Bronchial epithelial cell (primary cell): ENCODE measurements at regions not wholly inside any gene's neighbourhood (a gene's known extent, or its start where the extent isn't known, plus 50 kb on each side); places are given as distances from the start of the nearest gene placed in this dataset.

Experiments used
- DNase-seq: peaks from one replicate; pipeline ENCODE4 v3.0.0-alpha.2; 2010; ENCODE audit warnings: low read depth
- FAIRE-seq: peaks from 2 replicates; lab custom pipeline; 2011; peaks lifted over from hg19 to GRCh38; lab: Jason Lieb, UNC
- H3K27me3 ChIP-seq: 2 replicates; pipeline ENCODE4 v1.5.1; 2011; ENCODE audit warnings: low read length; ENCODE audit not compliant: control insufficient read depth, insufficient read depth
- H3K36me3 ChIP-seq: 2 replicates; pipeline ENCODE4 v1.5.1; 2011; ENCODE audit warnings: low read length; ENCODE audit not compliant: control insufficient read depth, insufficient read depth
- H3K4me3 ChIP-seq: 2 replicates; pipeline ENCODE4 v1.5.1; 2011; ENCODE audit warnings: mild to moderate bottlenecking, low read depth, low read length, control low read depth
- TF ChIP-seq, protein P1 (sequence below): IDR thresholded peaks from 2 replicates; pipeline ENCODE4 v1.5.1; 2011; ENCODE audit warnings: mild to moderate bottlenecking, moderate library complexity, low read length, control low read depth, inconsistent platforms; ENCODE audit not compliant: insufficient read depth, severe bottlenecking

DNA sequence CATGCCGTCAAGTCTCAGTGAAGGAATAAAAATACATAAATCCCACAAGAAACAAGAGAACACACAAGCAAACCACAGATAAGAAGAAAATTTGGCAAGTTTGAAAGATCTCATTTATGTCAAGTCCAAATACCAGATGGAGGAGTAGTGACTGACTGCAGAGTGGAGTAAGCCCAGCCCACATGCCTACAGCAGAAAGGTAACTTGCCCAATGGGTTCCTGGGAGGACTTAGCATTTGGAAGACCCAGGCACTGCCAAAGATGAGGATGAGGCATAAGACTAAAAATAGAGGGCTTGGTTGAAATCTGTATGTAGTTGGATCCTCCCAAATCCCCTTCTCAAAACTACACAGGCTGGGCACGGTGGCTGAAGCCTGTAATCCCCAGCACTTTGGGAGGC is 70.8 kb downstream of the ZNF648 start:
- DNase-seq (no peak), FAIRE-seq (no peak)

DNA sequence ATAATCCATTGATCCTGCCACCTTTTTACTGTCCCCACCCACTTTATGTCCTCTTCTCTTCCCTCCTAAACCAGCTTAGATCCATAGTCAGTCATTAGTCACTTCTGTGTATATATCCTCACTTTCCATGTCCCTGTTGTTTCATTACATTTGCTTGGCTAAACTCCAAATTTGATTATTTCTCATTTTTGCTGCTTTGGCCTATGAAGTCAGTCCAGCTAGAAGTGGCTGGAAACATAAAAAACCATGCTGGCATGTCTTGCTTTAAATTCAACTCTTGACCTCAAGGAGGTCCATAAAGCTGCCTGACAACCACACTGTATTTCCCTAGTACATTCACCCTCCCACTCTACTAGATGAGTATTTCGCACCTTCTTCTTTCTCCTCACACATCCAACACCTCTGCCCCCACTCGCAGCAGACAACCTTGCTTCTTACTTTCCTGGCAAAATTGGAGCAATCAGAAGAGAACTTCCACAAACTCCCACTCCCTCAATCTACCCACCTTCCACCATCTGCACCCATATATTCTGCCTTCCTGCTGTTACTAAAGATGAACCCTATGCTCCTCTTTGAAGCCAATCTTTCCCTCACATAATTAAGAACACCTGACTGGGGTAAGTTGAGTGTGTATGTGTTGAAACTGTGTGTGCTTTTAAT is 72.1 kb downstream of the ZNF648 start:
- DNase-seq = no peak
- Histone ChIP-seq H3K27me3 (peaks cover 2% of the 10 kb centered on the region), H3K36me3 (no peaks in the 10 kb centered on the region), H3K4me3 (no peak overlapping the region)
- FAIRE-seq = peak; percentile 64
- TF ChIP-seq, protein P1, sequence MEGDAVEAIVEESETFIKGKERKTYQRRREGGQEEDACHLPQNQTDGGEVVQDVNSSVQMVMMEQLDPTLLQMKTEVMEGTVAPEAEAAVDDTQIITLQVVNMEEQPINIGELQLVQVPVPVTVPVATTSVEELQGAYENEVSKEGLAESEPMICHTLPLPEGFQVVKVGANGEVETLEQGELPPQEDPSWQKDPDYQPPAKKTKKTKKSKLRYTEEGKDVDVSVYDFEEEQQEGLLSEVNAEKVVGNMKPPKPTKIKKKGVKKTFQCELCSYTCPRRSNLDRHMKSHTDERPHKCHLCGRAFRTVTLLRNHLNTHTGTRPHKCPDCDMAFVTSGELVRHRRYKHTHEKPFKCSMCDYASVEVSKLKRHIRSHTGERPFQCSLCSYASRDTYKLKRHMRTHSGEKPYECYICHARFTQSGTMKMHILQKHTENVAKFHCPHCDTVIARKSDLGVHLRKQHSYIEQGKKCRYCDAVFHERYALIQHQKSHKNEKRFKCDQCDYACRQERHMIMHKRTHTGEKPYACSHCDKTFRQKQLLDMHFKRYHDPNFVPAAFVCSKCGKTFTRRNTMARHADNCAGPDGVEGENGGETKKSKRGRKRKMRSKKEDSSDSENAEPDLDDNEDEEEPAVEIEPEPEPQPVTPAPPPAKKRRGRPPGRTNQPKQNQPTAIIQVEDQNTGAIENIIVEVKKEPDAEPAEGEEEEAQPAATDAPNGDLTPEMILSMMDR = no peak

More for the DNA sequence above, 70.8 kb downstream of the ZNF648 start:
- Histone ChIP-seq H3K27me3 (peaks cover 2% of the 10 kb centered on the region), H3K4me3 (no peak overlapping the region), H3K36me3 (no peaks in the 10 kb centered on the region)
- TF ChIP-seq, protein P1 = no peak

DNA sequence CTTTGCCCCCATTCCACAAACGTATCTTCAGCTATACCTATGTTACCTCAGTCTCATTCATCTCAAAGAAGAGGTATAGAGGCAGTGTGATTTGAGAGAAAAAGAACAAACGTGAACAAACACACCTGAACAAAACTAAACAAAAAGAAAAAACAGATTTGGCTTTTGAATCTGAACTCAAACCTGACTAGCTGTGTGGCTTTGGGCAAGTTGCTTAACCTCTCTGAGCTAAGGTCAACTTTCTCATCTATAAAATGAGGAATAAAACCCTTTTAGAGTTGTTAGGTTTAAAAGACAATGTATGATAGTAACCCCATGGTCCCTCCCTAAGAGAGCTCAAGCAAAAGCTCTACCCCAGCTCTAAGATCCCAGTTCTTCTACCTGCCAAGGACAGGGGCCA is 73.5 kb downstream of the ZNF648 start:
- H3K27me3 ChIP-seq = peaks cover 2% of the 10 kb centered on the region
- TF ChIP-seq, protein P1 = no peak
- DNase-seq (no peak), FAIRE-seq (no peak)
- no peak overlapping the region for H3K4me3 ChIP-seq
- H3K36me3 ChIP-seq = no peaks in the 10 kb centered on the region

DNA sequence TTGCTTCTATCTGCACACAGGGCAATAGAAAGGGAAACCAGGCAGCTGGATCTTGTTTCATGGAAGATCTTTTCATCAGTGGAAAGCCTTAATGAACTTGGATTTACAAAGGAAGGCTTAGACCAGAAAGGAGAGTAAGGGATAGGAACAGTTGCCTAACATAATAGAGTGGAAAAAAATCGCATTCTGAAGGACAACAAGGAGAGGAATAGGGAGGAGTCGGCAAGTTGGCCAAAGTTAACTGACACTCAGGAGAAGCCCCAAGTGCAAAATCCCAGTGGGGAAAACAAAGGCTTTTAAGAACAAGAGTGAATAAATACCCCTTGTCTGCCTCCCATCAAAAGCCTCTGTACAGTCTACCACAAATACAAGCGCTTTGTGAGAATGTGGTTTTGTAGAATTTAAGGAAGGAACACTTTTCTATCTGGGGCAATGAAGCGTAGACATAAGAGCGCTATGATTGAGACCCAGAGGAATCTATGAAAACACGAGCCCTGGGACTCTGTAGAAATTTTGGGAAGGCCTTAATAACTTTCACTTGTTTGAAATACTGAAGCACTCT is 74.1 kb downstream of the ZNF648 start:
- TF ChIP-seq, protein P1 = no peak
- peaks cover 2% of the 10 kb centered on the region for H3K27me3 ChIP-seq
- DNase-seq (no peak), FAIRE-seq (no peak)
- H3K4me3 ChIP-seq = no peak overlapping the region
- no peaks in the 10 kb centered on the region for H3K36me3 ChIP-seq

DNA sequence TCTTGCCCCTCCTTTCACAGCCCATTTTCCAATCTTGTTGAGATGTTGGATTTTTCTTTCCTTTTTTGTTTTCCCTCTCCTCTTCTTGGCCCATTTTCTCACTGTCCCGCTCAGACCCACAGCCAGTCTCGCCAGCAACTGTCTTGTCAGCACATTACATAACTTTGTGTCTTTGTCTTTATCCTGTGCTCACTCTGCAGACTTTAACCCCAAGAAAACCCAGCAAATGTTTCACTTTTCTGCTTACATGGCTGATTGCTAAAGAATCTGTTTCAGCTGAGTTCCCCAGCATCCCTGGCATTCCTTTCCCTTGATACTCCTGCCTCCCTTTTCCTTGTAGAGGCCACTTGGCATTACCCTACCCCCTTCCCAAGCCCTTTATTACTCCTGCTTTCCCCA is 74.6 kb downstream of the ZNF648 start:
- TF ChIP-seq, protein P1 = no peak
- no peak for FAIRE-seq
- H3K27me3 ChIP-seq = peaks cover 2% of the 10 kb centered on the region
- no peak for DNase-seq
- H3K4me3 ChIP-seq = no peak overlapping the region
- H3K36me3 ChIP-seq = no peaks in the 10 kb centered on the region
